Right lobe of liver (tissue), 4 donors: ENCODE measurements at regions not wholly inside any gene's neighbourhood (a gene's known extent, or its start where the extent isn't known, plus 50 kb on each side); places are given as distances from the start of the nearest gene placed in this dataset.

Experiments used
- CTCF ChIP-seq, 4 donors: fragments of 200-600 bp in 3 of 4; fragments of 450-650 bp in 1 of 4; IDR thresholded peaks; one replicate each; pipeline versions ENCODE4 v1.5.1 to v1.8.0; 2016 to 2022; ENCODE audit warnings: antibody characterized with exemption in 4 of 4, mild to moderate bottlenecking in 2 of 4
- POLR2A ChIP-seq: fragments of 450-650 bp; IDR thresholded peaks from one replicate; pipeline ENCODE4 v1.6.1; 2017; ENCODE audit warnings: antibody characterized with exemption, mild to moderate bottlenecking
- donor health status: DM: no; HTN: no; CAD: no.
- donor health status: DM: no; HTN: no; CAD: no.
- donor health status: DM: no; HTN: yes; CAD: no.

GRCh38 chr11:98277251-98277912, 743.4 kb upstream of the CNTN5 start:
- TF ChIP-seq CTCF (IDR thresholded peaks at IDR 0.05) (no peak), POLR2A (no peak)
